Neuronal stem cell (in vitro differentiated cells): ENCODE measurements at regions not wholly inside any gene's neighbourhood (a gene's known extent, or its start where the extent isn't known, plus 50 kb on each side); places are given as distances from the start of the nearest gene placed in this dataset.

ENCODE experiments used
- DNase-seq: peaks from one replicate; pipeline ENCODE4 v3.0.0-alpha.2; 2013; ENCODE audit warnings: low spot score
- H2AFZ ChIP-seq: one replicate; pipeline ENCODE4 v1.6.1; 2013; ENCODE audit warnings: mild to moderate bottlenecking, low read length, inconsistent platforms
- H2AK5ac ChIP-seq: 2 replicates; pipeline ENCODE4 v1.6.1; 2013; ENCODE audit warnings: low read depth, mild to moderate bottlenecking, inconsistent platforms, low read length, moderate library complexity, mixed read lengths
- H2BK120ac ChIP-seq: 2 replicates; pipeline ENCODE4 v1.6.1; 2013; ENCODE audit warnings: low read depth, mild to moderate bottlenecking, inconsistent platforms, low read length, moderate library complexity, mixed read lengths
- H2BK12ac ChIP-seq: one replicate; pipeline ENCODE4 v1.6.1; 2013; ENCODE audit warnings: low read length, inconsistent platforms
- H2BK15ac ChIP-seq: 2 replicates; pipeline ENCODE4 v1.6.1; 2013; ENCODE audit warnings: mild to moderate bottlenecking, low read length, inconsistent platforms, mixed read lengths
- H2BK5ac ChIP-seq: one replicate; pipeline ENCODE4 v1.6.1; 2013; ENCODE audit warnings: inconsistent platforms, mild to moderate bottlenecking, low read length, moderate library complexity
- H3K14ac ChIP-seq: one replicate; pipeline ENCODE4 v1.6.1; 2013; ENCODE audit warnings: low read length, inconsistent platforms
- H3K18ac ChIP-seq: 2 replicates; pipeline ENCODE4 v1.6.1; 2013; ENCODE audit warnings: low read length, inconsistent platforms
- H3K23ac ChIP-seq: 2 replicates; pipeline ENCODE4 v1.6.1; 2013; ENCODE audit warnings: low read depth, mild to moderate bottlenecking, mixed read lengths, low read length, inconsistent platforms; ENCODE audit not compliant: poor library complexity
- H3K27ac ChIP-seq: replicated peaks from 3 replicates; pipeline ENCODE4 v1.5.1; 2013; ENCODE audit warnings: low read length, inconsistent platforms
- H3K27me3 ChIP-seq, 3 experiments: 2 replicates each; pipeline ENCODE4 v1.6.1; 2013; ENCODE audit warnings: low read length in 3 of 3, mild to moderate bottlenecking in 2 of 3, inconsistent platforms in 1 of 3, low read depth in 1 of 3, mixed read lengths in 1 of 3, moderate library complexity in 1 of 3; ENCODE audit not compliant: control insufficient read depth in 3 of 3, insufficient read depth in 3 of 3
- H3K36me3 ChIP-seq, 2 donors: replicated peaks in 1 of 2; 2 replicates each; pipeline ENCODE4 v1.6.1; 2013; ENCODE audit warnings: low read length in 2 of 2; ENCODE audit not compliant: control insufficient read depth in 2 of 2, insufficient read depth in 2 of 2
- H3K4ac ChIP-seq: 2 replicates; pipeline ENCODE4 v1.6.1; 2013; ENCODE audit warnings: inconsistent platforms, mild to moderate bottlenecking, low read length, moderate library complexity
- H3K4me1 ChIP-seq, 2 donors: 1 replicate in 1 of 2; 2 replicates in 1 of 2; pipeline ENCODE4 v1.6.1; 2013; ENCODE audit warnings: low read length in 2 of 2, low read depth in 1 of 2; ENCODE audit not compliant: control insufficient read depth in 2 of 2, insufficient read depth in 1 of 2
- H3K4me2 ChIP-seq: one replicate; pipeline ENCODE4 v1.6.1; 2013; ENCODE audit warnings: mild to moderate bottlenecking, low read length, inconsistent platforms; ENCODE audit not compliant: insufficient read depth, poor library complexity, severe bottlenecking
- H3K4me3 ChIP-seq, 2 donors: 2 replicates each; pipeline ENCODE4 v1.5.1; 2013; ENCODE audit warnings: low read length in 2 of 2, mild to moderate bottlenecking in 2 of 2, inconsistent platforms in 1 of 2, moderate library complexity in 1 of 2
- H3K79me1 ChIP-seq: one replicate; pipeline ENCODE4 v1.6.1; 2013; ENCODE audit warnings: low read depth, mild to moderate bottlenecking, inconsistent platforms, low read length, moderate library complexity
- H3K9ac ChIP-seq: one replicate; pipeline ENCODE4 v1.6.1; 2013; ENCODE audit warnings: mild to moderate bottlenecking, low read depth, low read length, inconsistent platforms; ENCODE audit not compliant: poor library complexity
- H3K9me3 ChIP-seq, 2 donors: replicated peaks in 1 of 2; 2 replicates each; pipeline versions ENCODE3 to v1.6.1; 2013; ENCODE audit warnings: low read length in 2 of 2, mild to moderate bottlenecking in 2 of 2, inconsistent platforms in 1 of 2, low read depth in 1 of 2, mixed read lengths in 1 of 2, moderate library complexity in 1 of 2; ENCODE audit not compliant: control insufficient read depth in 2 of 2, insufficient read depth in 1 of 2
- H4K8ac ChIP-seq: one replicate; pipeline ENCODE4 v1.6.1; 2013; ENCODE audit warnings: low read depth, mild to moderate bottlenecking, inconsistent platforms, low read length, moderate library complexity
- H4K91ac ChIP-seq: one replicate; pipeline ENCODE4 v1.6.1; 2013; ENCODE audit warnings: low read length, low read depth, mild to moderate bottlenecking, inconsistent platforms; ENCODE audit not compliant: poor library complexity
- WGBS, 2 donors: extraction: QIAGEN DNeasy Blood & Tissue Kit; methylation state at CpG; one replicate each; pipeline ENCODE4 v1.1.7; 2013; ENCODE audit warnings: missing lambda C conversion rate in 2 of 2, mixed read lengths in 1 of 2; ENCODE audit not compliant: insufficient read length in 2 of 2, insufficient replicate concordance in 1 of 2; ENCODE audit errors: extremely low coverage in 2 of 2; 5-methylcytosine and 5-hydroxymethylcytosine counted together

GRCh38 chr3:61463191-61463590, 98.2 kb upstream of the PTPRG start:
- no peaks in the 10 kb centered on the region for H3K9me3 ChIP-seq
- H3K27ac ChIP-seq = no peak overlapping the region
- no peak for DNase-seq
- H3K27me3 ChIP-seq = peaks cover 0 to 49% (median 0%) of the 10 kb centered on the region in 3 experiments
- H2BK12ac ChIP-seq = no peak overlapping the region
- WGBS, 2 donors = no CpG with 5 or more reads among the region's 1 CpG
- no peak overlapping the region for H3K4me3 ChIP-seq
- H3K18ac ChIP-seq = no peak overlapping the region
- no peak overlapping the region for H4K8ac ChIP-seq
- H2BK15ac ChIP-seq = no peak overlapping the region
- no peak overlapping the region for H3K4me2 ChIP-seq
- no peak overlapping the region for H4K91ac ChIP-seq
- no peak overlapping the region for H3K14ac ChIP-seq
- no peak overlapping the region for H3K23ac ChIP-seq
- no peaks in the 10 kb centered on the region for H3K79me1 ChIP-seq
- no peak overlapping the region for H2AK5ac ChIP-seq
- no peak overlapping the region for H2BK120ac ChIP-seq
- no peak overlapping the region for H2BK5ac ChIP-seq
- no peaks in the 10 kb centered on the region for H3K36me3 ChIP-seq
- H3K4ac ChIP-seq = no peak overlapping the region
- H3K4me1 ChIP-seq = no peaks in the 10 kb centered on the region
- H2AFZ ChIP-seq = no peak overlapping the region
- H3K9ac ChIP-seq = no peak overlapping the region

DNA sequence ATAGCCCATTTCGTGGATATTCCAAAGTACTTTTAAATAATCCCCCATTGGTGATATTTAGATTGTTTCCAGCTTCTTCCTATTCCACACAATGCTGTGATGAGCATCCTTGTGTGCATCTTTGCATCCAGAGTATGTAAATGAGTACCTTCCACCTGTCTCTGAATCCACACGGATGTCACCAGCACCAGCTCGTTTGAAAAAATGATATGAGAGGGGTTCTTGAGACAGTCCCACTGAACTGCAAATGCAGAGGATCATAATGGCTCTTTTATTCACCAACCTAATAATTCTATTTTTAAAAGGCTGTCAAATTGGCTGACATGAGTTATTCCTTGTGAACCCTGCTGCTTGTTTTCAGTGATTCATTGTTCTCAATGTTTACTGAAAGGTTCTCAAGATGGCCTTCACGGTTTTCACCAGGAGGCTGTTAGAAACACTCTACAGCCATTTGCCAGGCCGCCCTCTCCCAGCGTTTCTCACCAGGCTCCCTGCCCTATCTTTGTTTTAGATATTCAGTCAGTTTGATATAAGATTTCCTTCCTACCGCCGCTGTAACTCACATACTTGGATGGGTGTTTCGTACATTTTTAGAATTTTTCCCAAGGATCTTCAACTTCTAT, 96.7 kb upstream of the PTPRG start:
- Histone ChIP-seq H3K36me3 (no peaks in the 10 kb centered on the region), H3K4me3 (no peak overlapping the region), H3K14ac (no peak overlapping the region), H3K4me2 (no peak overlapping the region), H3K9ac (no peak overlapping the region), H3K23ac (no peak overlapping the region), H3K9me3 (no peaks in the 10 kb centered on the region), H4K8ac (no peak overlapping the region), H2BK120ac (no peak overlapping the region), H3K18ac (no peak overlapping the region), H2BK5ac (no peak overlapping the region), H2BK12ac (no peak overlapping the region), H3K27ac (no peak overlapping the region), H3K4me1 (no peaks in the 10 kb centered on the region), H2BK15ac (no peak overlapping the region), H2AFZ (no peak overlapping the region), H3K79me1 (no peaks in the 10 kb centered on the region), H3K4ac (no peak overlapping the region), H3K27me3 (peaks cover 0 to 48% (median 0%) of the 10 kb centered on the region in 3 experiments), H4K91ac (no peak overlapping the region), H2AK5ac (no peak overlapping the region)
- WGBS, 2 donors = no CpG with 5 or more reads among the region's 9 CpGs
- no peak for DNase-seq

GRCh38 chr3:61466357-61466756, 95.0 kb upstream of the PTPRG start:
- Histone ChIP-seq H3K27me3 (peaks cover 0 to 33% (median 0%) of the 10 kb centered on the region in 3 experiments), H3K9ac (peak overlapping the region; percentile 3), H2AFZ (no peak overlapping the region), H3K9me3 (no peaks in the 10 kb centered on the region), H2BK120ac (no peak overlapping the region), H3K4me1 (no peaks in the 10 kb centered on the region), H3K4ac (no peak overlapping the region), H3K27ac (no peak overlapping the region), H3K4me3 (no peak overlapping the region), H2BK15ac (no peak overlapping the region), H3K36me3 (no peaks in the 10 kb centered on the region), H3K79me1 (no peaks in the 10 kb centered on the region), H2AK5ac (no peak overlapping the region), H2BK5ac (no peak overlapping the region), H4K91ac (no peak overlapping the region), H4K8ac (no peak overlapping the region), H3K18ac (peak overlapping the region; percentile 15), H3K23ac (no peak overlapping the region), H2BK12ac (no peak overlapping the region), H3K14ac (no peak overlapping the region), H3K4me2 (no peak overlapping the region)
- WGBS, 2 donors = no CpG with 5 or more reads among the region's 3 CpGs
- no peak for DNase-seq

DNA sequence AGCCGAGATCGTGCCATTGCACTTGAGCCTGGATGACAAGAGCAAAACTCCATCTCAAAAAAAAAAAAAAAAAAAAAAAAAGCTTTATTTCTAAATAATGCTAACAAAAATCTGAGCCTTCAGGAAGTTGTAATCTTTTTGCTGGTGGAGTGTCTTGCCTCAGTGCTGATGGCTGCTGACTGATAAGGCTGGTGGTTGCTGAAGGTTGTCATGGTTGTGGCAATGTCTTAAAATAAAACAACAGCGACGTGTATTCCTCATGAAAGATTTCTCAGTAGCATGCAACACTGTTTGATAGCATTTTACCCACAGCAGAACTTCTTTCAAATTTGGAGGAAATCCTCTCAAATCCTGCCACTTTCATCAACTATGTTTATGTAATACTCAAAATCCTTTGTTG, 77.4 kb upstream of the PTPRG start:
- Histone ChIP-seq H3K18ac (no peak overlapping the region), H2BK120ac (no peak overlapping the region), H3K4ac (no peak overlapping the region), H3K27me3 (peaks cover 0 to 24% (median 0%) of the 10 kb centered on the region in 3 experiments), H3K9me3 (no peaks in the 10 kb centered on the region), H3K27ac (no peak overlapping the region), H2BK12ac (no peak overlapping the region), H3K4me3 (no peak overlapping the region), H4K8ac (no peak overlapping the region), H2AK5ac (no peak overlapping the region), H4K91ac (no peak overlapping the region), H3K14ac (no peak overlapping the region), H3K4me2 (no peak overlapping the region), H2BK5ac (no peak overlapping the region), H3K4me1 (no peaks in the 10 kb centered on the region), H3K36me3 (no peaks in the 10 kb centered on the region), H2BK15ac (no peak overlapping the region), H3K79me1 (no peaks in the 10 kb centered on the region), H3K9ac (no peak overlapping the region), H2AFZ (no peak overlapping the region), H3K23ac (no peak overlapping the region)
- WGBS, 2 donors = no CpG with 5 or more reads among the region's 4 CpGs
- no peak for DNase-seq
